NCI-H524 (cell line): ENCODE measurements at regions not wholly inside any gene's neighbourhood (a gene's known extent, or its start where the extent isn't known, plus 50 kb on each side); places are given as distances from the start of the nearest gene placed in this dataset.
"Not testable (repeated sequence)": the region's sequence is repeated elsewhere in the genome, so short reads cannot be mapped to it uniquely, and the experiment has no call there.

ENCODE experiments used
- DNase-seq, 2 experiments: peaks; one replicate each; lab custom pipeline; 2025; lab: John Stamatoyannopoulos, UW

GRCh38 chr3:95271395-95271794 lies 1208.5 kb downstream of the NSUN3 start:
- DNase-seq, result no peak

- no peak for DNase-seq
Measured at GRCh38 chr3:95272166-95272565, 1209.3 kb downstream of the NSUN3 start.

GRCh38 chr3:95272781-95273180 lies 1209.9 kb downstream of the NSUN3 start:
- DNase-seq, result peak; percentile 79 to 92

- DNase-seq, result no peak
Measured at GRCh38 chr3:95277613-95278012, 1214.8 kb downstream of the NSUN3 start.

- no peak for DNase-seq
Measured at GRCh38 chr3:95280711-95281352, 1218.0 kb downstream of the NSUN3 start.

GRCh38 chr3:95289295-95289694 lies 1226.4 kb downstream of the NSUN3 start:
- no peak for DNase-seq

DNA sequence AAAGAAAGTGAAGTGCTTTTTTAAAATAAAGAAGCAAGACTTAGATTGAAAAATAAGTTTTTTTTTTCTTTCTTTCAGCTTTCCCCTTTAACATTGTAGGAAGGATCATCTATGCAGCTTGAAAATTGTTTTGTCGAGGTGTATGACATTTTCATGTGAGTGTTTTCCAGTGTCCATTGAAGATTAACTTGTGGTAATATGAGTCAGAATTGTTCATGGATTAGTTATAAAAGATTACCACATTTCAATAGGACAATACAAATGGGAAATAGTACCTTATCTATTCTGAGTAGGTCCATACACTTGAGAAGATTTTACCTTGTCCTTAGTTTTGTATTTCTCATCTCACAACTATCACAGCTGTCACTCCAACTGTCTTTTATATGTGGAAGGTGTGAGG lies 1234.7 kb downstream of the NSUN3 start:
- DNase-seq, result peak in 1 of 2 experiments; percentile 77

DNA sequence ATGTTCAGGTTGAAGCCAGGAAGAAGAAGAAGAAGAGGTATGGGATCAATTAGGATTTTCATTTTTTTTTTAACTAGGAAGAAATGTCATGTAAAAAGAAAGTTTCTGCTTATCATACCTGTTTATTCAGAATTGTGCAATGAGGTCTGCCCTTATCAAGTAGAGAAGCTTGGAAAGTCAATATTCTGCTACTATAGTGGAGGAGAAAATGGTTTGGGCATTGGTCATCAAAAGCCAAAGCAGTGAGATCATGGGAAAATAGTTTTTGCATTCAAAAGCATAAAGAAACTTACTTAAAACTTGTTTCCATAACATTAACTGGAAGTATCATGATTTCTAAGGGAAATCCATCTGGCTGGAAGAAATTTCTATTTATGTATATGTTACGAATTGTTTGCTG lies 1239.2 kb downstream of the NSUN3 start:
- DNase-seq, result no peak

GRCh38 chr3:95310560-95310959 lies 1247.7 kb downstream of the NSUN3 start:
- no peak for DNase-seq

- no peak for DNase-seq
Measured at GRCh38 chr3:95311272-95311671, 1248.4 kb downstream of the NSUN3 start.

- DNase-seq, result peak; percentile 77 to 89
Measured at GRCh38 chr3:95312650-95313049, 1249.8 kb downstream of the NSUN3 start.

DNA sequence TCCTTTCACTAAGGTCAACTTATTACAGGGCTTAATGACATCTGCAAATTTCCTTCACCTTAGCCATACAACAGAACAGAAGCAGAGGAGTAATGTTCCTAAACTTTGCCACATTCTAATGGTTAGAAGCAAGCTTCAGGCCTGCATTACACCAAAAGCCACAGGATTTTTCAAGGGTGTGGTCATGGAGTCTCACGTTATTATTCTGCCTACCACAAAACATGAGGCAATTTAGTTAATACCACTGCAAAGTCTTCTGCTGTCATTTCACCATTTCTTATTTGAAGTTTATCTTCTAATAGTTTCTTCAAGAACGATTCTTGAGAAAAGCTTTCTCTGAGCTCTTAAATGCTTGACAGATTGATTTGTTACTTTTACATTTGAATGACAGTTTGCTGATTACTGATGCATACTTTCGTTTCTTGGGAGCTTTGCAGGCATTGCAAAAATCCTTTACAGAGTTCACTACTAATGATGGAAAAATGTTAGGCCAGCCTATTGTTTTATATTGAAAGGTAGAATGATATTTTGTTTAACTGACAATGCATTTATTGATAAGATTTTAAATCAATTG lies 1257.1 kb downstream of the NSUN3 start:
- DNase-seq, result no peak

DNA sequence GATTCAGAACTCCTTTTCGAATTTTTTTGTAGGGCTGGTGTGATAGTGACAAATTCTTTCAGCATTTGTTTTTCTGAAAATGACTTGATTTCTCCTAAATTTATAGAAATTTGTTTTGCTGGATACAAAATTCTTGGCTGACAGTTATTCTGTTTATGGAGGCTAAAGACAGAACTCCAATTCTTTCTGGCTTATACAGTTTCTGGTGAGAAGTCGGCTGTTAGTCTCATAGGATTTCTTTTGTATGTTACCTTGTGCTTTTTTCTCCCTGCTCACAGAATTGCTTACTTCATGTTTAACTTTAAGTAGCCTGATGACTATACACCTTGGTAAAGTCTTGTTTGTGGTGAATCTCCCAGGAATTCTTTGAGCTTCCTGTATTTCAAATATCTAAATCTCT lies 1264.6 kb downstream of the NSUN3 start:
- no peak for DNase-seq

DNA sequence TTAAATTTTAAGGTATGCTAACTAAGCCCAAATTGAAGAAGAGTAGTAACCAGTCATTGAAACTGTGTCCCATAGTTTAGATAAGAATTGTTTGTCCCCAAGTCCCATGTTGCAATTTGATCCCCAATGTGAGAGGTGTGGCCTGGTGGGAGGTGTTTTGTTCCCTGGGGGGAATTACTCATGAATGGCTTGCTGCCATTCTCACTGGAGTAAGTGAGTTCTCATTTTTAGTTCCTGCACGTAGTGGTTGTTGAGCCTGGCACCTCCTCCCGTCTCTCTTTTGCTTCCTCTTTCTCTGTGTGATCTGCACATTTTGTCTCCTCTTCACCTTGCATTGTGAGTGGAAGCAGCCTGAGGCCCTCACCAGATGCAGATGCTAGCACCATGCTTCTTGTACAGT lies 1271.0 kb downstream of the NSUN3 start:
- no peak for DNase-seq

DNA sequence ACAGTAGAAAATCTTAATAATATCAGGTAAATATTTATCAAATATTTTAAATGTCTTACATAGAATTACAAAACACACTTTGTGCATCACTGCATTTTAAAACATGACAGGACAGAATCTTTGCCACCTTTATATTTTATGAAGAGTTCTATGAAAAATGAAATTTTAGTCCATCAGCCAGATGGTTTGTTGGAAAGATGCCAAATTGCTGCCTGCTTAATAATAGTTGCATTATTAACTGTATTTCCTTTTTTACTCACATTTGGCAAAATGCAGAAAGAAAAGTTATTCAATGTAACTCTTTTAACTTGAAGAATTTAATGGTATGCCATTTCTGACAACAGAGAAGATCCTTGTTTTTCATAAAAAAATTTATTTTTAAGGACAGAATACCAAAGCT lies 1271.6 kb downstream of the NSUN3 start:
- peak in 1 of 2 experiments; percentile 42 for DNase-seq

DNA sequence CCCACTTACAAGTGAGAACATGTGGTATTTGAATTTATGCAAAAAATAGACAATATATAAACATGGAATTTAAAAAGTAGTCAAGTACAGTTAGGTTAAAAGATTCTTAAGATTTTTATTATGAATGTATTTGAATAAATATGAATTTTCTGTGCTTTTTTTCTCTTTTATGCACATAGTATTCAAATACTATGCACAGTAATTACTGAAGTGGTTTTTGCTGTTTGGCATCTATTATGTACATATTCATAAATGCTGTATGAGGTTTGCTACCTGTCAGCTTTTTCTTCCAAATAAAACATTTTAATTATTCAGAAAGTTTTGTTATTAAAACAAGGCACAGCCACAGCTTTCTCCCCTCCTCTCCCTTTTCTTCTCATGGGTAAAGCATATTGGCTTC lies 1272.7 kb downstream of the NSUN3 start:
- DNase-seq, result no peak

DNA sequence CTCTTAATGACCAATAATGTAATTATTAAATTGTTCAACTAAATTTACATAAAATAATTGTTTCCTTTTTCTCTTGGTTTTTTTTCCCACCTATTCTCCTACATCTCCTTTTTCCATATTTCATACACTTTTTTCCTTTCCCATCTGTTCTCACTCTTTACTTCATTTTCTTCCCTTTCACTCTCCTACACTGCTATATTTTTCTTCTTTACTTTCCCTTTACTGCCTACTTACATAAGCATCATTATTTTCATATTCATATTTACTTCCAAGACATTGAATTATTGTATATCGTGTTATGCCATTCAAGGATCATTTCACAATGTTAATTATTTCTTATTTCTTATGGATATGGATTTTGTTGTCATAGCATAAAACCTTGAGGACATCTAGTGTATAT lies 1275.6 kb downstream of the NSUN3 start:
- no peak for DNase-seq

DNA sequence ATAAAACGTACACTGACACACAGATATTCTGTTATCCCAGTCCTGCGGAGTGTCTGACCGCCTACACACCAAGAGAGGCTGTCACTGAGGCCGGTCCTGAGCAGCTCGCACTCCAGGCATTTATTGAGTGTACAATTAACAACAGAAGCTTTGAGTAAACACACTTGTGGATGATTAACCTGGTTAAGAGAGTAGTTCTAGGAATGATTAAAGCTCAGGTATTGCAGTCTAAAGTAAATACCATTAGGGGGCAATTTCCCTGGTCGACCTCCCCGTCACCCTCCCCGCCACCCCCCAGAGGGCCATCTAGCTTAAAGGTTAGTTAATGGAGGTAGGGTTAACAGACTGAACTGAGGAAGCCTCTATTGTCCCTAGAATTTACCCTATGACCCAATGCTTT lies 1278.5 kb downstream of the NSUN3 start:
- no peak for DNase-seq

- DNase-seq, result no peak
Measured at GRCh38 chr3:95343228-95343627, 1280.4 kb downstream of the NSUN3 start.

- peak; percentile 44 to 93 for DNase-seq
Measured at GRCh38 chr3:95343767-95344166, 1280.9 kb downstream of the NSUN3 start.

DNA sequence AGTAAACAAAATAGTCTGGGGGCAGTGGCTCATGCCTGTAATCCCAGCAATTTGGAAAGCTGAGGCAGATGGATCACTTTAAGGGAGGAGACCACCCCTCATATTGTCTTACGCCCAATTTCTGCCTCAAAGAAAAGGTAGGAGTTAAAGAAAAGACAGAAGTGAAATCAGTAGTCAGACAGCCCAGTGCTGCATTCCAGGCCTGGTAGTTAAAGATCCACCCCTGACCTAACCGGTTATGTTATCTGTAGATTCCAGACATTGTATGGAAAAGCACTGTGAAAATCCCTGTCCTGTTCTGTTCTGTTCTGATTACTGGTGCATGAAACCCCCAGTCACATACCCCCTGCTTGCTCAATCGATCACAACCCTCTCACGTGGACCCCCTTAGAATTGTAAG lies 1285.1 kb downstream of the NSUN3 start:
- not testable (repeated sequence) for DNase-seq

- no peak for DNase-seq
Measured at GRCh38 chr3:95348879-95349278, 1286.0 kb downstream of the NSUN3 start.

- no peak for DNase-seq
Measured at GRCh38 chr3:95350049-95350448, 1287.2 kb downstream of the NSUN3 start.

DNA sequence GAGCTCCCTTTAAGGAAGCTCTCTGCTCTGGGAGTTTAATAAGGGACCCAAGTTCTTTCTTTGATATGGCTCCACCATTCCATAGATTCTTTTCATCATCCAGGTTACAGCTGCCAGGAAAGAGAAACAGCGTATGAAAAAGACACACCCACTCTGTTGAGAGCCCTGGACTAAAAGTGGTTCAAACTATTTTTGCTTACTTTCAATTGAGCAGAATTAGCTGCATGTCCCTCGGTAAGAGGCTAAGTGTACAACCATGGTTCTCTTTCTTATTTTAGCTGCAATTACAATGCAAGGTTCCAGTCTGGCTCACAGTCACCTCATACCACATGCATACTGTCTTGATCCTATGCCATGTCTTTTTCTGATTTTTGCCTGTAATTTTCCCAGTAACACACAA lies 1288.3 kb downstream of the NSUN3 start:
- DNase-seq, result no peak
